B cell (primary cell): ENCODE measurements at regions not wholly inside any gene's neighbourhood (a gene's known extent, or its start where the extent isn't known, plus 50 kb on each side); places are given as distances from the start of the nearest gene placed in this dataset.

Source experiments
- ATAC-seq: fragments of 200-7000 bp; cut with Tn5 transposase; one replicate; pipeline ENCODE4 v1.10.0; 2021; ENCODE audit warnings: low read depth, mild to moderate bottlenecking, moderate number of reproducible peaks, moderate library complexity
- CTCF ChIA-PET: fragments of 350-600 bp; sonication (Branson Sonifier 250); formaldehyde crosslinking; loops from one replicate; lab custom pipeline; 2021; ENCODE audit warnings: antibody characterized with exemption, inconsistent platforms; lab: Charles Lee
- POLR2A ChIA-PET: fragments of 350-600 bp; sonication (Branson Sonifier 250); formaldehyde crosslinking; loops from one replicate; lab custom pipeline; 2021; ENCODE audit warnings: antibody characterized with exemption; lab: Charles Lee
- DNase-seq: peaks from one replicate; pipeline ENCODE4 v3.0.0; 2013
- H2AFZ ChIP-seq: 2 replicates; pipeline ENCODE4 v1.6.1; 2012; ENCODE audit warnings: mild to moderate bottlenecking, low read depth, low read length; ENCODE audit not compliant: insufficient read depth, poor library complexity, severe bottlenecking
- H3K27ac ChIP-seq, 2 donors: 1 replicate in 1 of 2; 2 replicates in 1 of 2; pipeline ENCODE4 v1.5.1; 2012 to 2013; ENCODE audit warnings: low read length in 2 of 2, mild to moderate bottlenecking in 2 of 2, moderate library complexity in 1 of 2
- H3K27me3 ChIP-seq, 4 experiments: fragments of 200-600 bp in 1 of 4; sonication (generic) in 1 of 4; replicated peaks in 1 of 4; 1 replicate in 2 of 4; 2 replicates in 2 of 4; pipeline versions ENCODE4 v1.6.1 to v1.7.0; 2013 to 2016; ENCODE audit warnings: low read length in 3 of 4, mild to moderate bottlenecking in 2 of 4, mixed read lengths in 1 of 4, moderate library complexity in 1 of 4; ENCODE audit not compliant: insufficient read depth in 4 of 4, control insufficient read depth in 3 of 4; ENCODE audit errors: control extremely low read depth in 1 of 4
- H3K36me3 ChIP-seq, 2 experiments: replicated peaks in 1 of 2; 1 replicate in 1 of 2; 2 replicates in 1 of 2; pipeline versions ENCODE4 v1.6.1 to v1.7.1; 2013; ENCODE audit warnings: low read length in 1 of 2; ENCODE audit not compliant: insufficient read depth in 2 of 2, control insufficient read depth in 1 of 2; ENCODE audit errors: control extremely low read depth in 1 of 2, extremely low read depth in 1 of 2
- H3K4me1 ChIP-seq, 2 donors: fragments of 200-600 bp in 1 of 2; sonication (generic) in 1 of 2; 1 replicate in 1 of 2; 2 replicates in 1 of 2; pipeline versions ENCODE4 v1.5.1 to v1.6.1; 2013 to 2017; ENCODE audit warnings: low read length in 2 of 2; ENCODE audit not compliant: control insufficient read depth in 2 of 2, insufficient read depth in 2 of 2
- H3K4me2 ChIP-seq: replicated peaks from 2 replicates; pipeline ENCODE3; 2012; ENCODE audit warnings: mild to moderate bottlenecking, low read depth, low read length; ENCODE audit not compliant: poor library complexity, severe bottlenecking
- H3K4me3 ChIP-seq, 5 experiments: fragments of 200-600 bp in 1 of 5; sonication (generic) in 1 of 5; 1 replicate in 3 of 5; 2 replicates in 2 of 5; pipeline versions ENCODE4 v1.5.1 to v1.7.0; 2011 to 2016; ENCODE audit warnings: low read length in 4 of 5, mild to moderate bottlenecking in 4 of 5, low read depth in 2 of 5, control low read depth in 1 of 5, moderate library complexity in 1 of 5; ENCODE audit not compliant: insufficient read depth in 1 of 5; ENCODE audit errors: control extremely low read depth in 1 of 5, extremely low read depth in 1 of 5
- H3K79me2 ChIP-seq: fragments of 200-600 bp; sonication (generic); one replicate; pipeline ENCODE4 v1.6.0; 2016; ENCODE audit warnings: low read length; ENCODE audit not compliant: control insufficient read depth, insufficient read depth
- H3K9ac ChIP-seq: fragments of 200-600 bp; sonication (generic); 2 replicates; pipeline ENCODE4 v1.6.1; 2017; ENCODE audit warnings: mild to moderate bottlenecking, low read length, moderate library complexity
- H3K9me3 ChIP-seq, 3 donors: one replicate each; pipeline versions ENCODE4 v1.6.1 to v1.7.1; 2013; ENCODE audit warnings: low read length in 2 of 3; ENCODE audit not compliant: control insufficient read depth in 2 of 3, insufficient read depth in 1 of 3; ENCODE audit errors: control extremely low read depth in 1 of 3
- H4K20me1 ChIP-seq: 2 replicates; pipeline ENCODE4 v1.6.0; 2012; ENCODE audit warnings: mild to moderate bottlenecking, low read length; ENCODE audit not compliant: insufficient read depth, control insufficient read depth, poor library complexity, severe bottlenecking
- H3K27ac Mint-ChIP-seq: one replicate; pipeline ENCODE4 v1.8.0; 2021; ENCODE audit warnings: mixed read lengths
- H3K27me3 Mint-ChIP-seq: one replicate; pipeline ENCODE4 v1.8.0; 2021; ENCODE audit warnings: mixed read lengths
- H3K4me1 Mint-ChIP-seq: one replicate; pipeline ENCODE4 v1.8.0; 2021; ENCODE audit warnings: mixed read lengths
- H3K4me3 Mint-ChIP-seq: one replicate; pipeline ENCODE4 v1.8.0; 2021; ENCODE audit warnings: mixed read lengths
- H3K9me3 Mint-ChIP-seq: one replicate; pipeline ENCODE4 v1.8.0; 2022; ENCODE audit warnings: mixed read lengths; ENCODE audit not compliant: insufficient read depth
- CTCF ChIP-seq: fragments of 200-600 bp; IDR thresholded peaks from one replicate; pipeline ENCODE4 v1.8.0; 2022; ENCODE audit warnings: antibody characterized with exemption, mild to moderate bottlenecking
- EZH2 ChIP-seq: IDR thresholded peaks from 2 replicates; pipeline ENCODE4 v1.6.1; 2012; ENCODE audit warnings: borderline replicate concordance, low read depth, mild to moderate bottlenecking, moderate library complexity, low read length; ENCODE audit not compliant: insufficient read depth, poor library complexity, severe bottlenecking
- WGBS: methylation state at CpG from one replicate; pipeline ENCODE4 v1.1.5; 2013; ENCODE audit warnings: missing lambda C conversion rate; ENCODE audit not compliant: insufficient coverage; 5-methylcytosine and 5-hydroxymethylcytosine counted together
- intact Hi-C: fragments of 100-400 bp; cut with micrococcal nuclease; formaldehyde crosslinking; loops from one replicate; pipeline ENCODE4 v1.10.0; 2022

- no peak overlapping the region for H3K9ac ChIP-seq
- no peaks in the 10 kb centered on the region for H3K4me1 Mint-ChIP-seq
Observed at GRCh38 chr4:29304595-29304994, 1415.6 kb upstream of the PCDH7 start.

GRCh38 chr4:29307256-29307655 lies 1412.9 kb upstream of the PCDH7 start:
- Histone ChIP-seq H3K4me2 (no peak overlapping the region), H3K4me1 (no peaks in the 10 kb centered on the region), H3K27me3 (no peaks in the 10 kb centered on the region), H3K27ac (no peak overlapping the region), H4K20me1 (no peaks in the 10 kb centered on the region), H3K4me3 (no peak overlapping the region), H3K36me3 (no peaks in the 10 kb centered on the region), H2AFZ (no peak overlapping the region), H3K79me2 (no peaks in the 10 kb centered on the region), H3K9ac (no peak overlapping the region), H3K9me3 (no peaks in the 10 kb centered on the region)
- no peak for TF ChIP-seq CTCF
- TF ChIP-seq EZH2: no peak
- ChIA-PET CTCF (no interaction called here), POLR2A (no interaction called here)
- DNase-seq (no peak), ATAC-seq (no peak)
- Mint-ChIP-seq H3K27ac (no peak overlapping the region), H3K4me1 (no peaks in the 10 kb centered on the region), H3K4me3 (no peak overlapping the region), H3K9me3 (peaks cover 3% of the 10 kb centered on the region), H3K27me3 (no peaks in the 10 kb centered on the region)
- intact Hi-C loops: no loop called here

More at GRCh38 chr4:29304595-29304994, 1415.6 kb upstream of the PCDH7 start:
- H4K20me1 ChIP-seq: no peaks in the 10 kb centered on the region
- ChIA-PET CTCF (no interaction called here), POLR2A (no interaction called here)
- H3K79me2 ChIP-seq: no peaks in the 10 kb centered on the region
- no peak overlapping the region for H3K4me3 ChIP-seq
- no peak overlapping the region for H3K27ac ChIP-seq
- Mint-ChIP-seq H3K4me3 (no peak overlapping the region), H3K9me3 (peaks cover 3% of the 10 kb centered on the region), H3K27me3 (no peaks in the 10 kb centered on the region), H3K27ac (no peak overlapping the region)
- H3K9me3 ChIP-seq: no peaks in the 10 kb centered on the region
- no peak overlapping the region for H3K4me2 ChIP-seq
- intact Hi-C loops: no loop called here
- no peak overlapping the region for H2AFZ ChIP-seq
- H3K27me3 ChIP-seq: no peaks in the 10 kb centered on the region
- DNase-seq (no peak), ATAC-seq (no peak)
- TF ChIP-seq CTCF (no peak), EZH2 (no peak)
- WGBS: no CpG with 5 or more reads among the region's 3 CpGs
- no peaks in the 10 kb centered on the region for H3K36me3 ChIP-seq
- H3K4me1 ChIP-seq: no peaks in the 10 kb centered on the region
